Neural cell (in vitro differentiated cells): ENCODE measurements at regions not wholly inside any gene's neighbourhood (a gene's known extent, or its start where the extent isn't known, plus 50 kb on each side); places are given as distances from the start of the nearest gene placed in this dataset.

Source experiments
- H2AFZ ChIP-seq: fragments of 200-600, 300-800 bp; sonication (generic), shearing (Covaris generic); 2 replicates; pipeline ENCODE4 v1.6.0; 2014; ENCODE audit warnings: low read depth, mild to moderate bottlenecking, antibody characterized with exemption, low read length, moderate library complexity
- H3F3A ChIP-seq: fragments of 200-600 bp; shearing (Covaris generic); 2 replicates; pipeline ENCODE4 v1.6.1; 2016; ENCODE audit warnings: mild to moderate bottlenecking, moderate library complexity, mixed read lengths, antibody characterized with exemption, low read length; ENCODE audit not compliant: insufficient read depth, poor library complexity, severe bottlenecking
- H3K27ac ChIP-seq: fragments of 200-600, 300-800 bp; sonication (generic), shearing (Covaris generic); 2 replicates; pipeline ENCODE4 v1.5.1; 2014; ENCODE audit warnings: mild to moderate bottlenecking, low read length, moderate library complexity
- H3K27me3 ChIP-seq: fragments of 300-800, 200-600 bp; sonication (generic), shearing (Covaris generic); 2 replicates; pipeline ENCODE4 v1.6.0; 2014; ENCODE audit warnings: mild to moderate bottlenecking, low read depth, low read length, moderate library complexity; ENCODE audit not compliant: insufficient read depth
- H3K36me3 ChIP-seq: fragments of 300-800, 200-600 bp; sonication (generic), shearing (Covaris generic); 2 replicates; pipeline ENCODE4 v1.5.1; 2014; ENCODE audit warnings: mild to moderate bottlenecking, antibody characterized with exemption, low read length, moderate library complexity; ENCODE audit not compliant: insufficient read depth
- H3K4me2 ChIP-seq: fragments of 300-800, 200-600 bp; sonication (generic), shearing (Covaris generic); 2 replicates; pipeline ENCODE4 v1.6.0; 2014; ENCODE audit warnings: mild to moderate bottlenecking, low read length
- H3K4me3 ChIP-seq: fragments of 300-800, 200-600 bp; sonication (generic), shearing (Covaris generic); 2 replicates; pipeline ENCODE4 v1.5.1; 2014; ENCODE audit warnings: mild to moderate bottlenecking, low read length, moderate library complexity
- H3K79me2 ChIP-seq: fragments of 200-600 bp; shearing (Covaris generic); replicated peaks from 2 replicates; pipeline ENCODE4 v1.6.0; 2014; ENCODE audit warnings: mild to moderate bottlenecking, low read length, moderate library complexity; ENCODE audit not compliant: insufficient read depth
- H3K9ac ChIP-seq: fragments of 300-800, 200-600 bp; sonication (generic), shearing (Covaris generic); 2 replicates; pipeline ENCODE4 v1.6.1; 2016; ENCODE audit warnings: mild to moderate bottlenecking, low read length, mixed read lengths
- H3K9me2 ChIP-seq: fragments of 200-600 bp; shearing (Covaris generic); 2 replicates; pipeline ENCODE4 v1.6.1; 2016; ENCODE audit warnings: mild to moderate bottlenecking, low read length, mixed read lengths; ENCODE audit not compliant: insufficient read depth
- H3K9me3 ChIP-seq: fragments of 200-600, 300-800 bp; sonication (generic), shearing (Covaris generic); 2 replicates; pipeline ENCODE4 v1.6.1; 2016; ENCODE audit warnings: mild to moderate bottlenecking, mixed run types, low read length, moderate library complexity, mixed read lengths
- H4K20me1 ChIP-seq: fragments of 200-600 bp; shearing (Covaris generic); 2 replicates; pipeline ENCODE4 v1.6.1; 2016; ENCODE audit warnings: mild to moderate bottlenecking, mixed run types; ENCODE audit not compliant: insufficient read depth
- EP300 ChIP-seq: fragments of 450-650 bp; conservative IDR thresholded peaks from 2 replicates; pipeline ENCODE4 v1.6.1; 2014; ENCODE audit warnings: antibody characterized with exemption, mild to moderate bottlenecking, moderate library complexity; ENCODE audit not compliant: poor library complexity, severe bottlenecking
- EZH2 ChIP-seq: fragments of 200-600, 300-800 bp; shearing (Covaris generic), sonication (generic); IDR thresholded peaks from 2 replicates; pipeline ENCODE4 v1.6.1; 2014; ENCODE audit warnings: antibody characterized with exemption, low read length, borderline replicate concordance, mild to moderate bottlenecking; ENCODE audit not compliant: insufficient read depth, poor library complexity, severe bottlenecking
- MXI1 ChIP-seq: fragments of 450-650 bp; conservative IDR thresholded peaks from 2 replicates; pipeline ENCODE4 v1.6.1; 2014; ENCODE audit warnings: antibody characterized with exemption, mild to moderate bottlenecking; ENCODE audit not compliant: poor library complexity, severe bottlenecking
- POLR2AphosphoS5 ChIP-seq: IDR thresholded peaks from 2 replicates; pipeline ENCODE4 v1.6.1; 2012
- RAD21 ChIP-seq: fragments of 450-650 bp; conservative IDR thresholded peaks from 2 replicates; pipeline ENCODE4 v1.6.1; 2014; ENCODE audit warnings: antibody characterized with exemption, mild to moderate bottlenecking, moderate library complexity
- SMC3 ChIP-seq: fragments of 450-650 bp; conservative IDR thresholded peaks from 2 replicates; pipeline ENCODE4 v1.6.1; 2014; ENCODE audit warnings: antibody characterized with exemption, mild to moderate bottlenecking, moderate library complexity; ENCODE audit not compliant: poor library complexity
- TAF1 ChIP-seq: IDR thresholded peaks from 2 replicates; pipeline ENCODE4 v1.6.1; 2012; ENCODE audit warnings: low read depth
- TF ChIP-seq, protein P1 (sequence below): IDR thresholded peaks from 2 replicates; pipeline ENCODE4 v1.6.1; 2012; ENCODE audit warnings: borderline replicate concordance
- TF ChIP-seq, protein P2 (sequence below): fragments of 450-650 bp; IDR thresholded peaks from 2 replicates; pipeline ENCODE4 v1.5.1; 2014; ENCODE audit warnings: antibody characterized with exemption, mild to moderate bottlenecking, moderate library complexity; ENCODE audit not compliant: poor library complexity, severe bottlenecking

DNA sequence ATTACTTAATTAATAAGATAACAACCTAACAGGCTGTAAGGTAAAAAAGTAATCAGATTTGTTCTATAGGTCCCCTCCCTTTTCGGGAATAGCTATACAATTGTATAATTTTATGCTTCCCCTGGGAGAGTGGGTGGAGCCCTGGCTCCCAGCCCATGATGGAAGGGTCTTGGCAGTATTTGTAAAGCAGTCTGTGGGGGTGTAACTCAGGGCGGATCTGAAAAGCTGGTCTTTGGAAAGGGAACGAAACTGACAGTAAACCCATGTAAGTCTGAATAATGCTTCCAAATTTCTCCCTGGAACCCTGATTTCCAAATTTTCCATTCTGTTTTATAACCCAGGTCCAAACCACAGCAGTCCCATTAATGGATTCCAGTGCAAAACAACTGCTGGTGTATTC lies 110.4 kb downstream of the DAD1 start:
- no peak overlapping the region for H3K4me3 ChIP-seq
- no peaks in the 10 kb centered on the region for H3K27me3 ChIP-seq
- H3K9me3 ChIP-seq, result no peaks in the 10 kb centered on the region
- no peaks in the 10 kb centered on the region for H3K9me2 ChIP-seq
- H3K36me3 ChIP-seq, result no peaks in the 10 kb centered on the region
- no peak overlapping the region for H3K9ac ChIP-seq
- no peaks in the 10 kb centered on the region for H4K20me1 ChIP-seq
- H3F3A ChIP-seq, result no peaks in the 10 kb centered on the region
- no peak overlapping the region for H2AFZ ChIP-seq
- TF ChIP-seq EP300 (no peak), SMC3 (no peak), RAD21 (no peak), POLR2AphosphoS5 (no peak)
- TF ChIP-seq, protein P1, sequence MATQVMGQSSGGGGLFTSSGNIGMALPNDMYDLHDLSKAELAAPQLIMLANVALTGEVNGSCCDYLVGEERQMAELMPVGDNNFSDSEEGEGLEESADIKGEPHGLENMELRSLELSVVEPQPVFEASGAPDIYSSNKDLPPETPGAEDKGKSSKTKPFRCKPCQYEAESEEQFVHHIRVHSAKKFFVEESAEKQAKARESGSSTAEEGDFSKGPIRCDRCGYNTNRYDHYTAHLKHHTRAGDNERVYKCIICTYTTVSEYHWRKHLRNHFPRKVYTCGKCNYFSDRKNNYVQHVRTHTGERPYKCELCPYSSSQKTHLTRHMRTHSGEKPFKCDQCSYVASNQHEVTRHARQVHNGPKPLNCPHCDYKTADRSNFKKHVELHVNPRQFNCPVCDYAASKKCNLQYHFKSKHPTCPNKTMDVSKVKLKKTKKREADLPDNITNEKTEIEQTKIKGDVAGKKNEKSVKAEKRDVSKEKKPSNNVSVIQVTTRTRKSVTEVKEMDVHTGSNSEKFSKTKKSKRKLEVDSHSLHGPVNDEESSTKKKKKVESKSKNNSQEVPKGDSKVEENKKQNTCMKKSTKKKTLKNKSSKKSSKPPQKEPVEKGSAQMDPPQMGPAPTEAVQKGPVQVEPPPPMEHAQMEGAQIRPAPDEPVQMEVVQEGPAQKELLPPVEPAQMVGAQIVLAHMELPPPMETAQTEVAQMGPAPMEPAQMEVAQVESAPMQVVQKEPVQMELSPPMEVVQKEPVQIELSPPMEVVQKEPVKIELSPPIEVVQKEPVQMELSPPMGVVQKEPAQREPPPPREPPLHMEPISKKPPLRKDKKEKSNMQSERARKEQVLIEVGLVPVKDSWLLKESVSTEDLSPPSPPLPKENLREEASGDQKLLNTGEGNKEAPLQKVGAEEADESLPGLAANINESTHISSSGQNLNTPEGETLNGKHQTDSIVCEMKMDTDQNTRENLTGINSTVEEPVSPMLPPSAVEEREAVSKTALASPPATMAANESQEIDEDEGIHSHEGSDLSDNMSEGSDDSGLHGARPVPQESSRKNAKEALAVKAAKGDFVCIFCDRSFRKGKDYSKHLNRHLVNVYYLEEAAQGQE, result no peak
- no peak overlapping the region for H3K4me2 ChIP-seq
- no peak overlapping the region for H3K27ac ChIP-seq
- no peaks in the 10 kb centered on the region for H3K79me2 ChIP-seq

DNA sequence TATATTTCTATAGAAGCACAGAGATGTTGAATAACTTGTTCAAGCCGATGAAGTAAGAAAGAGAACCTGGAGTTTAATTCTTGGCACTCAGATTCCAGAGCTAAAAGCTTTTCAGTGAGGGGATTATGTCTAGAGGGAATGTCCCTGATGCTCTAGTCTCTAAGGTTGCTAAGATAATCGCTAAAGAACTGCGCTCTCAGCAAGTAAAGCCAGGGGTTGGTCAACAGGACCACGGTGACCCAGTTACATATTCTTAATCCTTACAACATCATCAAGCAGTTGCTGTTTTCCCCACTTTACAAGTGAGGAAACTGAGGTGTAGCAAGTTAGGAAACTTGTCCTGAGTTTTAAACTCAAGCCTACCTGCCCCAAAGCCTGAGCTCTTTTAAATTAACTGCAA lies 110.8 kb downstream of the DAD1 start:
- Histone ChIP-seq H4K20me1 (no peaks in the 10 kb centered on the region), H3K4me2 (no peak overlapping the region)

More for the DNA sequence above, 110.8 kb downstream of the DAD1 start:
- H3K36me3 ChIP-seq, result no peaks in the 10 kb centered on the region
- H3K27me3 ChIP-seq, result no peaks in the 10 kb centered on the region
- H3K27ac ChIP-seq, result no peak overlapping the region
- no peaks in the 10 kb centered on the region for H3K9me2 ChIP-seq
- no peaks in the 10 kb centered on the region for H3K79me2 ChIP-seq
- H3K9me3 ChIP-seq, result no peaks in the 10 kb centered on the region
- no peak overlapping the region for H3K4me3 ChIP-seq
- no peaks in the 10 kb centered on the region for H3F3A ChIP-seq
- TF ChIP-seq, protein P2, sequence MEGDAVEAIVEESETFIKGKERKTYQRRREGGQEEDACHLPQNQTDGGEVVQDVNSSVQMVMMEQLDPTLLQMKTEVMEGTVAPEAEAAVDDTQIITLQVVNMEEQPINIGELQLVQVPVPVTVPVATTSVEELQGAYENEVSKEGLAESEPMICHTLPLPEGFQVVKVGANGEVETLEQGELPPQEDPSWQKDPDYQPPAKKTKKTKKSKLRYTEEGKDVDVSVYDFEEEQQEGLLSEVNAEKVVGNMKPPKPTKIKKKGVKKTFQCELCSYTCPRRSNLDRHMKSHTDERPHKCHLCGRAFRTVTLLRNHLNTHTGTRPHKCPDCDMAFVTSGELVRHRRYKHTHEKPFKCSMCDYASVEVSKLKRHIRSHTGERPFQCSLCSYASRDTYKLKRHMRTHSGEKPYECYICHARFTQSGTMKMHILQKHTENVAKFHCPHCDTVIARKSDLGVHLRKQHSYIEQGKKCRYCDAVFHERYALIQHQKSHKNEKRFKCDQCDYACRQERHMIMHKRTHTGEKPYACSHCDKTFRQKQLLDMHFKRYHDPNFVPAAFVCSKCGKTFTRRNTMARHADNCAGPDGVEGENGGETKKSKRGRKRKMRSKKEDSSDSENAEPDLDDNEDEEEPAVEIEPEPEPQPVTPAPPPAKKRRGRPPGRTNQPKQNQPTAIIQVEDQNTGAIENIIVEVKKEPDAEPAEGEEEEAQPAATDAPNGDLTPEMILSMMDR, result no peak
- TF ChIP-seq POLR2AphosphoS5 (no peak), MXI1 (no peak), RAD21 (no peak), SMC3 (no peak), TAF1 (no peak), EZH2 (no peak), EP300 (no peak)
- TF ChIP-seq, protein P1, result no peak
- H3K9ac ChIP-seq, result no peak overlapping the region
- no peak overlapping the region for H2AFZ ChIP-seq
